ENCODE measurements at regions not wholly inside any gene's neighbourhood (a gene's known extent, or its start where the extent isn't known, plus 50 kb on each side); places are given as distances from the start of the nearest gene placed in this dataset.

DNA sequence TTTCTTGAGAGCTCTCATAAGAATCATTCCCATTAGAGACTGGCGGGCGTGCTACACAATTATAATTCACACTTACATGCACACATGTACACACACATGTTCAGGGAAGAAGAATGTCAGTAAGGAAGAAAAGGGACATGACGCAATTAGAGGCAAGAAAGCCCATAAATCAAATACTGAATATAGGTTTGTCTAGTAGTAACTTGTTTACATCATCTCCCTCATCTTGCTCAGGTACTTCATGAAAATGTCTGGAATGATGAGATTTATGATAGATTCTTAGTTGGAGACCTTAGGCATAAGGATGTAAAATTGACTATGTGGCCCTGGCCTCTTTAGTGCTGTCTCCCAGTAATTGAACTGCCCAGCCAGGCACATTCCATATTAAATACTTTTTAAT is 628.0 kb upstream of the PCDH20 start:
- WGBS = 90% methylated on average over 3 of the region's 3 CpGs
- H3K36me3 ChIP-seq (ENCODE audit: insufficient read depth) = no peaks in the 10 kb centered on the region

DNA sequence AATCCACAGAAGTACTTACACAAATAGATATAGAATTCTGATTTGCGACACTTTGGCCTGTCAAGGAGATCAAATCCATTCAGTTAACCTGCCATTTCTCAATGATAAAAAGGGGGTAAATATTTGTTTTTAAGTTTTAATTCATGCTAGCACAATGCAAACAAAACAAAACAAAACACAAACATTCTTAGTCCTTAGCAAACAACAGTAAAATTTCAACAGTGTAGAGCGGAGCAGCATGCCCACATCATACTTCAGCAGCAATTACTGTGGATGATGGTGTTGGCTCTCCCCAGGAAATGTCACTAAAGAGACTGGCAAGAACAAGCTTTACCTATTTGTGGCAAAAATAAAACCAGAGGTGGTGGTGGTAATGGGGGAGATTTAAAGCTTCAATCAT is 625.2 kb upstream of the PCDH20 start:
- Histone ChIP-seq H3K27ac (ENCODE audit: low read depth) (no peak overlapping the region), H3K4me1 (ENCODE audit: insufficient read depth) (no peaks in the 10 kb centered on the region), H3K36me3 (ENCODE audit: insufficient read depth) (no peaks in the 10 kb centered on the region), H3K4me3 (ENCODE audit: low read depth, low read length) (no peak overlapping the region)
- 79% methylated on average over 2 of the region's 2 CpGs for WGBS
- no peak for DNase-seq (ENCODE audit: extremely low spot score)

More for the DNA sequence above, 628.0 kb upstream of the PCDH20 start:
- no peak for DNase-seq (ENCODE audit: extremely low spot score)
- H3K4me1 ChIP-seq (ENCODE audit: insufficient read depth) = no peaks in the 10 kb centered on the region
- H3K27ac ChIP-seq (ENCODE audit: low read depth) = no peak overlapping the region
- H3K4me3 ChIP-seq (ENCODE audit: low read depth, low read length) = no peak overlapping the region

DNA sequence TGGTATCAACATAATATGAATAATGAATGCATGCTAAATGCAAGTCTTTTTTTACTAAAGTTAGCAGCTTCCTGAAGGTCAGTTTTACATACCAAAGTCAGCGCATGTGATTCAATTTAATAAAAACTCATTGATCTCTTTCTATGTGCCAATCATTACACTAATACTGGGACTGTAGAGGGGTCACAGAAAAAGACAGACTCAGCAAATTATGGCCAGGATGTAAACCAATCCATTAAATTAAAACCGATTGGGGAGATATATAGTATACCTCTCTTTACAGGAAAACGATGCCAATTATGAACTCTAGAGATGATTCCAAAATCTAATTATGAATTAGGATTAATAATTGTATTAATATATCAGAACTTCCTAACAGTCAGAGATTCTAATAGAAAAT is 624.4 kb upstream of the PCDH20 start:
- Histone ChIP-seq H3K27ac (ENCODE audit: low read depth) (no peak overlapping the region), H3K36me3 (ENCODE audit: insufficient read depth) (no peaks in the 10 kb centered on the region), H3K4me3 (ENCODE audit: low read depth, low read length) (no peak overlapping the region), H3K4me1 (ENCODE audit: insufficient read depth) (no peaks in the 10 kb centered on the region)
- 72% methylated on average over 3 of the region's 3 CpGs for WGBS
- DNase-seq (ENCODE audit: extremely low spot score) = no peak

DNA sequence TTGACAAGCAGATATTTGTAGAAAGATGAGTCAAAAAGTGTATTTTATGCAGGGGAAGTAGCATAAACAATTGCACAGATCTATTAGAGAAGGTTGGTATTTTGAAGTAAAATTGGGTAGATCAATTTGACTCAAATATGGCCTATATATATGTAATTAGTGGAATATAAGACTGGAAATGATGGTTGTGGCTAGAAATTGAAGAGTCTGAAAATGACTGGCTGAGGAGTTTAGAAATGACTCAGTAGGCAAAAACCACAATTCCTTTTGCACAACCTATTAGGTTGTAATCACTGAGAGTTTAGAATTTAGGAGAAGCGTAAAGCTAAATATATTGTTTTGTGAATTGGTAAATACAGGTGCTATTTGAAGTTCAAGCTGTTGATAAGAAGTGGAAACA is 622.6 kb upstream of the PCDH20 start:
- Histone ChIP-seq H3K36me3 (ENCODE audit: insufficient read depth) (no peaks in the 10 kb centered on the region), H3K4me1 (ENCODE audit: insufficient read depth) (no peaks in the 10 kb centered on the region), H3K27ac (ENCODE audit: low read depth) (no peak overlapping the region), H3K4me3 (ENCODE audit: low read depth, low read length) (no peak overlapping the region)
- DNase-seq (ENCODE audit: extremely low spot score) = no peak
- 86% methylated on average over 1 of the region's 1 CpG for WGBS

DNA sequence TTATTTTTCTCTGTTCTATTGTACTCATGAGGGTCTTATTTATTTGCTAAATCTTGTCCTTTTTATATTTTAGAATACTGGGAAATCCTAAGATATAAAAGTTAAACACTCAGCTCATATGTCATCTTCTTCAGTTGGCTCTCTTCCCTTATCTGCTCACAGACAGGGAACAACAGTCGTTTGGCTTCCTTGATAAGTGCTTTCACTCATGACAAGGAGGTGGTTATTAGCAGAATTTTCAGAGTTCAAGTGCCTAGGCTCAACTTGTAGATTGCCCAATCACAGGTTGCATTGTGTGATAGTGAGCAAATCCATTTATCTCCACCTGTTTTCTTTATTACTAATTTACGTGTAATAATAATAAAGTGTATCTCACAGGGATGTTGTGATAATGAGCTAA is 620.3 kb upstream of the PCDH20 start:
- WGBS = 45% methylated on average over 2 of the region's 2 CpGs
- H3K4me1 ChIP-seq (ENCODE audit: insufficient read depth) = no peaks in the 10 kb centered on the region
- no peaks in the 10 kb centered on the region for H3K36me3 ChIP-seq (ENCODE audit: insufficient read depth)
- no peak for DNase-seq (ENCODE audit: extremely low spot score)
- H3K4me3 ChIP-seq (ENCODE audit: low read depth, low read length) = no peak overlapping the region
- H3K27ac ChIP-seq (ENCODE audit: low read depth) = no peak overlapping the region

DNA sequence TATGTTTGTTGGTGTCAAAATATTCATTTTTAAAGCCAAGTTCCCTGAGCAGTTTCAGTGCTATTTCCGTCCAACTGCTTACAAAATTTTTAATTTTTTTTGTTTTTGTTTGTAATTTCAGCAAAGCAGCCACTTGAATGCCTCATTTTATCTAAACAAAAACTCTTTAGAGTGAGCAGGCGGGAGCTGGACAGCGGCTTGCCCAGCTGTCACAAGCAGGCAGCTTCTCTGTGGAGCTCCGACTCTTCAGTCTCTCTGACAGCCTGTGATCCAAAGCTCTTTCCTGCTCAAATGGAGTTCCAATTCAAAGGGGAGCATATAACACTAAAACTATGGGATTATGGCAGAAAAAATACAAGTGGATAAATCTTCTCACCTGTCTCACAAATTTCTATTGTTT is 618.3 kb upstream of the PCDH20 start:
- H3K4me3 ChIP-seq (ENCODE audit: low read depth, low read length) = no peak overlapping the region
- 45% methylated on average over 4 of the region's 4 CpGs for WGBS
- no peak for DNase-seq (ENCODE audit: extremely low spot score)
- no peaks in the 10 kb centered on the region for H3K4me1 ChIP-seq (ENCODE audit: insufficient read depth)
- no peak overlapping the region for H3K27ac ChIP-seq (ENCODE audit: low read depth)
- H3K36me3 ChIP-seq (ENCODE audit: insufficient read depth) = no peaks in the 10 kb centered on the region

DNA sequence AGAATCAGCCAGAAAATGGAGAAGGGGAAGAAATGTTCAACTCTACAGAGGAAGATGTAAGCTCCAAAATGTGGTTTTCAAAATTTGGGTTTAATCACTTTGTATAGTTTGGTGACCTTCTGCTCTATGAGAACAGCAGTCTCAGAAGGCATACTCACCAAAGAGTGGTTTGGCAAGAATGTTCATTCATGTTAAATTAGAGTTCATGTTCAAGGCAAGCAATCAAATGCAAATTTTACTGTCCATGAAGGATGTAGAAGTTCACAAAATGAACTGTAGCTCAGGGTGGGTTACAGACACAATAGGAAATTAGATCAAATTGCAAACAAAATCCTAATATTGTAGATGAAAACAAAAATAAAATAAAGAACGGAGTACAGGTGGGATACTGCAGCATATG is 606.7 kb upstream of the PCDH20 start:
- Histone ChIP-seq H3K36me3 (ENCODE audit: insufficient read depth) (no peaks in the 10 kb centered on the region), H3K27ac (ENCODE audit: low read depth) (no peak overlapping the region), H3K4me3 (ENCODE audit: low read depth, low read length) (no peak overlapping the region), H3K4me1 (ENCODE audit: insufficient read depth) (no peaks in the 10 kb centered on the region)
- WGBS = 85% methylated on average over 1 of the region's 1 CpG
- DNase-seq (ENCODE audit: extremely low spot score) = no peak

DNA sequence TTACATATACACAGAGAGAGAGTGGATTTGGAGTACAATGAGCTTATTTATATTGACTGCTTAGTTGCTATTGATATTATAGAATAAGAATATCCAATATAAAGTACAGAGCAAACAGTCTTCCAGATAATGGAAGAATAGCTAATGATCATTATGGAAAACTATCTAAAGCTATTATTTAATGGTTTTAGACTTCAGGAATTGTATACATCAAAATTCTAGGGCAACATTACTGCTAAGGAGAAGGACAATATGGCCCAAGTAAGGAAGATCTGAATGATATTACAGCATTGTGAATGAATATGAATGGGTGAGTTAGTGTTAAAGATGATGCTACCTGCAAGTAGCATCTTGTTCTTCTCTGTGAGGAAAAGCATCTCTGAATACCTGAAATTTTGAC is 604.2 kb upstream of the PCDH20 start:
- Histone ChIP-seq H3K27ac (ENCODE audit: low read depth) (no peak overlapping the region), H3K4me3 (ENCODE audit: low read depth, low read length) (no peak overlapping the region)

DNA sequence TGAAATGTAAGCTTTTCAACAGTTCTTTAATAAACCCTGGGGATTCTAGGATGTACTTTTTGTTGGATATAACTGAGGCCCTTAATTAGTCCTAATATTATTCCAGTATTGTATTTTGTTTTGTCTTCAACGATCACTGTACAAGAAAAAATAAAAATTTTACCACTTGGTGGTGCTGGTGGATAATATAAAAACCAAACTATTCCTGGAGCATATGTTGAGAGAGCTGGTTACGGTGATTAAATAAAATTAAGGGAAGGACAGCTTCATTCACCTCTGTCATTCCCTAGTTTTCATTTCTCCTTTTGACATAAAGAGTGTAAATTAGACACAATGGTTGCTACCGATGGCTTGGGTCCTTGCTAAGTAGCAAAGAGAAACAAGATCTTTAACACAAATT is 598.6 kb upstream of the PCDH20 start:
- Histone ChIP-seq H3K4me1 (ENCODE audit: insufficient read depth) (no peaks in the 10 kb centered on the region), H3K27ac (ENCODE audit: low read depth) (no peak overlapping the region), H3K4me3 (ENCODE audit: low read depth, low read length) (no peak overlapping the region), H3K36me3 (ENCODE audit: insufficient read depth) (no peaks in the 10 kb centered on the region)
- WGBS = 29% methylated on average over 3 of the region's 3 CpGs
- DNase-seq (ENCODE audit: extremely low spot score) = peak; percentile 6

More for the DNA sequence above, 604.2 kb upstream of the PCDH20 start:
- Histone ChIP-seq H3K4me1 (ENCODE audit: insufficient read depth) (no peaks in the 10 kb centered on the region), H3K36me3 (ENCODE audit: insufficient read depth) (no peaks in the 10 kb centered on the region)
- no peak for DNase-seq (ENCODE audit: extremely low spot score)

DNA sequence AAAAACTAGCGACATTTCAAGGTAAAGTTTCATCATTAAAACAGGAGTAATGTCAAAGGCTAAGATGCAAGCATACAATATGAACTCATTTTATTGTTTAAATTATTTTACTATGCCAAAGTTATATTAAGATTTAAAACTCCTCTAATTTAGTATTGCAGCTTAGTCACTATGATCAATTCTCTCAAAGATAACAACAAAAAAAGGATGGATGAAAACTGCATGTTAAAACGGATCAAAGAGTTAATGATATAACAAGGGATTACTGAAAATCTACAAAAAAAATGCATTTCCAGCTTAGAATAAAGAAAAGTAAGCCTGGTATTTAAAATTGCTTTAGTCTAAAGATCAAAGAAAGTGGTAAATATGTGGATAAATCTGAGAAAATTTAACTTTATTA is 587.8 kb upstream of the PCDH20 start:
- Histone ChIP-seq H3K36me3 (ENCODE audit: insufficient read depth) (no peaks in the 10 kb centered on the region), H3K27ac (ENCODE audit: low read depth) (no peak overlapping the region), H3K4me1 (ENCODE audit: insufficient read depth) (no peaks in the 10 kb centered on the region), H3K4me3 (ENCODE audit: low read depth, low read length) (no peak overlapping the region)
- WGBS = 55% methylated on average over 2 of the region's 2 CpGs
- DNase-seq (ENCODE audit: extremely low spot score) = no peak

DNA sequence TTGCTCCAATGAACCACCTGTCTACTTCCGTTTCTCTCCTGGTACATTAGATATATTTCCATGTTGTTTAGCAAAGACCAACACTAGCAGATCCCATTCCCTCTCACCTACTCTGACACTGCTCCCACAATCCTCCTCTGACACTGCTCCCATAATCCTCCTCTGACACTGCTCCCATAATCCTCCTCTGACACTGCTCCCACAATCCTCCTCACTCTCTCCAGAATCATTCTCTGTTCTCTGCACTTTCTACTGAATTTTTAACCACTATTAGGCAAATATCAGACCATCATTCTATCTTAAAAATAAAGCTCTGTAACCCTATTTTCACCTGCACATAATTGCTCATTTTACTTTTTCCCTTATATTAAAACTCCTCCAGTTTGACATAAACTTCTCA is 578.5 kb upstream of the PCDH20 start:
- WGBS = 93% methylated on average over 1 of the region's 1 CpG

DNA sequence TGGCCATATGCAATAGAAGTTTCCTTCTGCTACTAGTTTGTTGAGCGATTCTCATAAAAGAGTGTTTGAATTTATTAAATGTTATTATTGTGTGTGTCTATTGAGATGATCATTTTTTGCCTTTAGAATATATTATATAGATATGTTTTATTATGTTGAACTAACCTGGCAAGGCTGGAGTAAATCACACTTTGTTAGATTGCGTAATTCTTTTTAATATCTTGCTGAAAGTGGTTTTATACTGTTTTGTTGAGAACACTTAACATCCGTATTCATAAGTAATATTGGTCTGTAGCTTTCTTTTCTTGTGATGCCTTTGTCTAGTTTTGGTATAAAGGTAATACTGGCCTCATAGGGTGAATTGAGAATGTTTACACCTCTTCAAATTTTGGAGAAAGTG is 574.3 kb upstream of the PCDH20 start:
- Histone ChIP-seq H3K27ac (ENCODE audit: low read depth) (no peak overlapping the region), H3K4me1 (ENCODE audit: insufficient read depth) (no peaks in the 10 kb centered on the region), H3K36me3 (ENCODE audit: insufficient read depth) (no peaks in the 10 kb centered on the region), H3K4me3 (ENCODE audit: low read depth, low read length) (no peak overlapping the region)
- DNase-seq (ENCODE audit: extremely low spot score) = no peak
- 87% methylated on average over 3 of the region's 3 CpGs for whole genome bisulfite sequencing

More for the DNA sequence above, 578.5 kb upstream of the PCDH20 start:
- H3K27ac ChIP-seq (ENCODE audit: low read depth) = no peak overlapping the region
- H3K4me3 ChIP-seq (ENCODE audit: low read depth, low read length) = no peak overlapping the region
- DNase-seq (ENCODE audit: extremely low spot score) = no peak
- H3K36me3 ChIP-seq (ENCODE audit: insufficient read depth) = no peaks in the 10 kb centered on the region
- H3K4me1 ChIP-seq (ENCODE audit: insufficient read depth) = no peaks in the 10 kb centered on the region

DNA sequence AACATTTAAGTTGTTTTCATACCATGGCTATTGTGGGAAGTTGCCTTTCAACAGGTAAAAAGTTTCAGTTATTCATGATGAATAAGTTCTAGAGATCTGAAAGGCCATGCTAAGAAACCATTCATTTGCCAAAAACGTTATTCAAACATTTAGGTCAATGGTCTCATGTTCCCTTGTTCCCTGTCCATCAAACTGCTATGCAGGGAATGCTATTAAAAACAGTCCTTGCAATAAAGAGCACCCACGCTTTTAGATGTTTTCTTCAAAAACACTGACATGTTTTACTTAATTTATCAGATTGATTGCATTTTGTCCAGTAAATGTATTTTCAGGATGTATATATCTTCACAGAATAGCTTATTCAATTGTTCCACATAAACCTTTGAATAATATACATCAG is 573.2 kb upstream of the PCDH20 start:
- WGBS = 41% methylated on average over 2 of the region's 2 CpGs
- H3K36me3 ChIP-seq (ENCODE audit: insufficient read depth) = no peaks in the 10 kb centered on the region
- no peaks in the 10 kb centered on the region for H3K4me1 ChIP-seq (ENCODE audit: insufficient read depth)
- no peak for DNase-seq (ENCODE audit: extremely low spot score)
- H3K4me3 ChIP-seq (ENCODE audit: low read depth, low read length) = no peak overlapping the region
- H3K27ac ChIP-seq (ENCODE audit: low read depth) = no peak overlapping the region

DNA sequence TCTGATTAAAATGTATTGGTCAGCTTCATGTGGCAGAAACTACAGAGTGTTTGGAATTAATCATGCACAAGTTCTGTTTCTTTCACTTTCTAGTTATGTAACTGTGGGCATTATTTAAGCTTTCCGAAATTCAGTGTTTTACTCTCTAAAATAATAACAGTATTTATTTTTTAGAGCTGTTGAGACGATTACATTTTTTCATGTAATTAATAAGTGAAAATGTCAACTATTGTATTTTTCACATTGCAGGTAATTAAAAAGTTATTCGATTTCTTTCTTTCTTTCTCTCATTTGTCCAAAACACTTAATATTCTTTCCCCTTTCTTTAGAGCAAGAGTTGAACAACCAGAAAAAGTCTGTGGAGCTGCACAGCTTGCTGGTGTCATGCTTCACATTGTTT is 559.4 kb upstream of the PCDH20 start:
- 83% methylated on average over 3 of the region's 3 CpGs for WGBS
- Histone ChIP-seq H3K27ac (ENCODE audit: low read depth) (no peak overlapping the region), H3K4me1 (ENCODE audit: insufficient read depth) (no peaks in the 10 kb centered on the region), H3K4me3 (ENCODE audit: low read depth, low read length) (no peak overlapping the region), H3K36me3 (ENCODE audit: insufficient read depth) (no peaks in the 10 kb centered on the region)
- DNase-seq (ENCODE audit: extremely low spot score) = no peak

DNA sequence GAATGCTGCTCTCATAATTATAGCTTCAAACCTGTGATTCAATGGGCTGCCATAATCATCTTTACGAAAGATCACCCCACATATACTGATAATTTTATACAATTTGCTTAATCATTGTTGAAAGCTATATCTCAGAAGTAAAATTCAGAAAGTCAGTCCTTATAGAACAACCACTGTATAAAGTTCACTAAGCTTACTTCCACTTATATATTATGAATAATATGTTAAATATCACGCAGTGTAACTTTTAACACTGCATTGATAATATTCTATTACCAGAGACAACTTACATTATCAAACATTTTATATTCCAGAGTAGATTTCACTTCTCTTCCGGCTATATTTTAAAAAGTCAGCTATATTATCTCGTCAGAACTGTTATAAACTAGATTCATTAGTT is 550.1 kb upstream of the PCDH20 start:
- no peak for DNase-seq (ENCODE audit: extremely low spot score)
- no peak overlapping the region for H3K27ac ChIP-seq (ENCODE audit: low read depth)
- no peaks in the 10 kb centered on the region for H3K4me1 ChIP-seq (ENCODE audit: insufficient read depth)
- H3K36me3 ChIP-seq (ENCODE audit: insufficient read depth) = no peaks in the 10 kb centered on the region
- 87% methylated on average over 4 of the region's 4 CpGs for WGBS
- no peak overlapping the region for H3K4me3 ChIP-seq (ENCODE audit: low read depth, low read length)
